Muscle of leg (tissue), 3 donors: ENCODE measurements at regions not wholly inside any gene's neighbourhood (a gene's known extent, or its start where the extent isn't known, plus 50 kb on each side); places are given as distances from the start of the nearest gene placed in this dataset.
A peak's percentile ranks its signal among the peaks of the same experiment; 100 is the strongest.

Source experiments
- DNase-seq: peaks from one replicate; pipeline ENCODE4 v3.0.0; 2013
- H3K27ac ChIP-seq: one replicate; pipeline ENCODE4 v1.5.1; 2013; ENCODE audit warnings: mild to moderate bottlenecking, low read length, control low read depth
- H3K27me3 ChIP-seq: one replicate; pipeline ENCODE4 v1.6.1; 2013; ENCODE audit warnings: low read length; ENCODE audit not compliant: control insufficient read depth, insufficient read depth
- H3K36me3 ChIP-seq: one replicate; pipeline ENCODE4 v1.6.1; 2013; ENCODE audit warnings: low read length; ENCODE audit not compliant: control insufficient read depth, insufficient read depth
- H3K4me1 ChIP-seq: one replicate; pipeline ENCODE4 v1.6.1; 2013; ENCODE audit warnings: low read length; ENCODE audit not compliant: control insufficient read depth, insufficient read depth
- H3K4me3 ChIP-seq: one replicate; pipeline ENCODE4 v1.5.1; 2013; ENCODE audit warnings: low read length, control low read depth
- H3K9me3 ChIP-seq: replicated peaks from 2 replicates; pipeline ENCODE4 v1.6.1; 2013; ENCODE audit warnings: low read depth, low read length; ENCODE audit not compliant: control insufficient read depth
- WGBS: methylation state at CpG from one replicate; pipeline ENCODE4 v1.1.5; 2013; ENCODE audit warnings: missing lambda C conversion rate; ENCODE audit not compliant: insufficient coverage; 5-methylcytosine and 5-hydroxymethylcytosine counted together

- no peak for DNase-seq
- no peaks in the 10 kb centered on the region for H3K27me3 ChIP-seq
- WGBS: no CpG with 5 or more reads among the region's 1 CpG
- H3K9me3 ChIP-seq: peaks cover 3% of the 10 kb centered on the region
- H3K27ac ChIP-seq: no peak overlapping the region
- H3K36me3 ChIP-seq: no peaks in the 10 kb centered on the region
- no peaks in the 10 kb centered on the region for H3K4me1 ChIP-seq
- H3K4me3 ChIP-seq: no peak overlapping the region
Observed at GRCh38 chr4:14143892-14144291, 516.4 kb upstream of the BOD1L1 start.

GRCh38 chr4:14149176-14150053, 521.9 kb upstream of the BOD1L1 start:
- Histone ChIP-seq H3K36me3 (no peaks in the 10 kb centered on the region), H3K4me1 (no peaks in the 10 kb centered on the region), H3K27ac (no peak overlapping the region), H3K27me3 (no peaks in the 10 kb centered on the region), H3K4me3 (no peak overlapping the region), H3K9me3 (peaks cover 3% of the 10 kb centered on the region)
- WGBS: 65% methylated on average over 2 of the region's 6 CpGs
- DNase-seq: no peak

GRCh38 chr4:14151101-14151500, 523.6 kb upstream of the BOD1L1 start:
- DNase-seq: no peak
- Histone ChIP-seq H3K36me3 (no peaks in the 10 kb centered on the region), H3K4me3 (no peak overlapping the region), H3K9me3 (no peaks in the 10 kb centered on the region), H3K27ac (no peak overlapping the region), H3K4me1 (no peaks in the 10 kb centered on the region), H3K27me3 (no peaks in the 10 kb centered on the region)
- WGBS: no CpG with 5 or more reads among the region's 2 CpGs

- Histone ChIP-seq H3K4me3 (no peak overlapping the region), H3K27ac (no peak overlapping the region), H3K27me3 (no peaks in the 10 kb centered on the region), H3K36me3 (no peaks in the 10 kb centered on the region), H3K9me3 (no peaks in the 10 kb centered on the region), H3K4me1 (no peaks in the 10 kb centered on the region)
- WGBS: no CpG with 5 or more reads among the region's 4 CpGs
- no peak for DNase-seq
Observed at GRCh38 chr4:14152834-14153519, 525.5 kb upstream of the BOD1L1 start.

- Histone ChIP-seq H3K27me3 (no peaks in the 10 kb centered on the region), H3K4me3 (no peak overlapping the region), H3K36me3 (no peaks in the 10 kb centered on the region), H3K4me1 (no peaks in the 10 kb centered on the region), H3K27ac (no peak overlapping the region), H3K9me3 (no peaks in the 10 kb centered on the region)
- no peak for DNase-seq
- no CpG with 5 or more reads among the region's 3 CpGs for WGBS
Observed at GRCh38 chr4:14155803-14156202, 528.3 kb upstream of the BOD1L1 start.

- Histone ChIP-seq H3K36me3 (no peaks in the 10 kb centered on the region), H3K27ac (no peak overlapping the region), H3K4me3 (no peak overlapping the region), H3K27me3 (no peaks in the 10 kb centered on the region), H3K4me1 (no peaks in the 10 kb centered on the region), H3K9me3 (no peaks in the 10 kb centered on the region)
- WGBS: no CpG with 5 or more reads among the region's 2 CpGs
- DNase-seq: no peak
Observed at GRCh38 chr4:14157262-14157661, 529.7 kb upstream of the BOD1L1 start.

GRCh38 chr4:14165222-14165920, 537.8 kb upstream of the BOD1L1 start:
- Histone ChIP-seq H3K9me3 (no peaks in the 10 kb centered on the region), H3K4me3 (no peak overlapping the region), H3K36me3 (no peaks in the 10 kb centered on the region), H3K4me1 (no peaks in the 10 kb centered on the region), H3K27ac (no peak overlapping the region), H3K27me3 (no peaks in the 10 kb centered on the region)
- DNase-seq: peak; percentile 70
- 74% methylated on average over 3 of the region's 3 CpGs for WGBS

- Histone ChIP-seq H3K27me3 (no peaks in the 10 kb centered on the region), H3K4me3 (no peak overlapping the region), H3K36me3 (no peaks in the 10 kb centered on the region), H3K9me3 (no peaks in the 10 kb centered on the region), H3K27ac (no peak overlapping the region), H3K4me1 (no peaks in the 10 kb centered on the region)
- 100% methylated on average over 1 of the region's 8 CpGs for WGBS
- DNase-seq: no peak
Observed at GRCh38 chr4:14167876-14168510, 540.5 kb upstream of the BOD1L1 start.

GRCh38 chr4:14168919-14169318, 541.4 kb upstream of the BOD1L1 start:
- H3K27ac ChIP-seq: no peak overlapping the region
- H3K9me3 ChIP-seq: no peaks in the 10 kb centered on the region
- peak; percentile 33 for DNase-seq
- no peaks in the 10 kb centered on the region for H3K4me1 ChIP-seq
- no peaks in the 10 kb centered on the region for H3K27me3 ChIP-seq
- 21% methylated on average over 4 of the region's 5 CpGs for WGBS
- no peak overlapping the region for H3K4me3 ChIP-seq
- no peaks in the 10 kb centered on the region for H3K36me3 ChIP-seq

GRCh38 chr4:14169460-14169859, 541.9 kb upstream of the BOD1L1 start:
- no peaks in the 10 kb centered on the region for H3K4me1 ChIP-seq
- no peak for DNase-seq
- no peaks in the 10 kb centered on the region for H3K27me3 ChIP-seq
- H3K27ac ChIP-seq: no peak overlapping the region
- H3K36me3 ChIP-seq: no peaks in the 10 kb centered on the region
- no CpG with 5 or more reads among the region's 2 CpGs for whole genome bisulfite sequencing
- no peak overlapping the region for H3K4me3 ChIP-seq
- H3K9me3 ChIP-seq: no peaks in the 10 kb centered on the region
